ENCODE measurements at regions not wholly inside any gene's neighbourhood (a gene's known extent, or its start where the extent isn't known, plus 50 kb on each side); places are given as distances from the start of the nearest gene placed in this dataset.

GRCh38 chr2:208627916-208628315, 221.3 kb downstream of the PTH2R start:
- TF ChIP-seq, protein P1, sequence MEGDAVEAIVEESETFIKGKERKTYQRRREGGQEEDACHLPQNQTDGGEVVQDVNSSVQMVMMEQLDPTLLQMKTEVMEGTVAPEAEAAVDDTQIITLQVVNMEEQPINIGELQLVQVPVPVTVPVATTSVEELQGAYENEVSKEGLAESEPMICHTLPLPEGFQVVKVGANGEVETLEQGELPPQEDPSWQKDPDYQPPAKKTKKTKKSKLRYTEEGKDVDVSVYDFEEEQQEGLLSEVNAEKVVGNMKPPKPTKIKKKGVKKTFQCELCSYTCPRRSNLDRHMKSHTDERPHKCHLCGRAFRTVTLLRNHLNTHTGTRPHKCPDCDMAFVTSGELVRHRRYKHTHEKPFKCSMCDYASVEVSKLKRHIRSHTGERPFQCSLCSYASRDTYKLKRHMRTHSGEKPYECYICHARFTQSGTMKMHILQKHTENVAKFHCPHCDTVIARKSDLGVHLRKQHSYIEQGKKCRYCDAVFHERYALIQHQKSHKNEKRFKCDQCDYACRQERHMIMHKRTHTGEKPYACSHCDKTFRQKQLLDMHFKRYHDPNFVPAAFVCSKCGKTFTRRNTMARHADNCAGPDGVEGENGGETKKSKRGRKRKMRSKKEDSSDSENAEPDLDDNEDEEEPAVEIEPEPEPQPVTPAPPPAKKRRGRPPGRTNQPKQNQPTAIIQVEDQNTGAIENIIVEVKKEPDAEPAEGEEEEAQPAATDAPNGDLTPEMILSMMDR (conservative IDR thresholded peaks at IDR 0.05), result no peak
- no peak for TF ChIP-seq ZFX (IDR thresholded peaks at IDR 0.05)
